ENCODE measurements at regions not wholly inside any gene's neighbourhood (a gene's known extent, or its start where the extent isn't known, plus 50 kb on each side); places are given as distances from the start of the nearest gene placed in this dataset.

GRCh38 chr10:123244747-123245146 is 90.5 kb downstream of the BUB3 start:
- POLR2A ChIA-PET: no interaction called here
- FAIRE-seq (no peak), ATAC-seq (no peak), DNase-seq (ENCODE audit: extremely low read depth in 1 of 4, low spot score in 3 of 4) (no peak)
- no peak overlapping the region for H3K4me3 ChIP-seq
- no peaks in the 10 kb centered on the region for H3K79me2 ChIP-seq (ENCODE audit: control insufficient read depth, insufficient read depth, low read length)
- WGBS (ENCODE audit: insufficient coverage, low coverage, missing lambda C conversion rate): 0% methylated on average over 1 of the region's 1 CpG
- in situ Hi-C loops (cut with MboI): no loop called here
- H3K9me1 ChIP-seq (ENCODE audit: control insufficient read depth, insufficient read depth, low read length): no peaks in the 10 kb centered on the region
- no peak for TF ChIP-seq FOXK1 (CRISPR knock-in tag; IDR thresholded peaks at IDR 0.05; ENCODE audit: borderline replicate concordance)
- no peak for TF ChIP-seq ZNF143 (CRISPR knock-in tag; IDR thresholded peaks at IDR 0.05)
- no peak for TF ChIP-seq NCOA1 (IDR thresholded peaks at IDR 0.05; ENCODE audit: low read depth)
- no peak for TF ChIP-seq PHB2 (IDR thresholded peaks at IDR 0.05; ENCODE audit: low read depth)
- no peak for TF ChIP-seq GTF3C2 (IDR thresholded peaks at IDR 0.05; ENCODE audit: borderline replicate concordance, extremely low read depth, insufficient read length)
- TF ChIP-seq NR3C1 (CRISPR knock-in tag; IDR thresholded peaks at IDR 0.05): no peak
- no peak for TF ChIP-seq MAX (CRISPR knock-in tag; IDR thresholded peaks at IDR 0.05)
- TF ChIP-seq ZNF224 (CRISPR knock-in tag; IDR thresholded peaks at IDR 0.05): no peak
- no peak for TF ChIP-seq ZNF124 (CRISPR knock-in tag; IDR thresholded peaks at IDR 0.05)
- TF ChIP-seq NFIX (CRISPR knock-in tag; IDR thresholded peaks at IDR 0.05; ENCODE audit: low read depth): no peak
- no peak for TF ChIP-seq PRDM10 (IDR thresholded peaks at IDR 0.05; ENCODE audit: partially characterized antibody)
- TF ChIP-seq FOXJ3 (CRISPR knock-in tag; IDR thresholded peaks at IDR 0.05): no peak
- TF ChIP-seq ZNF79 (CRISPR knock-in tag; IDR thresholded peaks at IDR 0.05; ENCODE audit: low read depth): no peak
- no peak for TF ChIP-seq SRSF9 (IDR thresholded peaks at IDR 0.05; ENCODE audit: borderline replicate concordance, low read depth, low read length)
- H3K27me3 ChIP-seq (ENCODE audit: control insufficient read depth in 2 of 2, insufficient read depth in 2 of 2, low read length in 2 of 2): peaks cover 0 to 3% of the 10 kb centered on the region in 2 experiments; a peak in 3 of 5 replicates
- H4K20me1 ChIP-seq (replicated peaks; ENCODE audit: control insufficient read depth, insufficient read depth, low read length): no peaks in the 10 kb centered on the region
- no peaks in the 10 kb centered on the region for H3K9me3 ChIP-seq (replicated peaks; ENCODE audit: control insufficient read depth, insufficient read depth, low read depth, low read length)
- CTCF ChIA-PET (ENCODE audit: low intra/inter-chr PET ratio): no interaction called here
- no peak overlapping the region for H2AFZ ChIP-seq (ENCODE audit: low read depth, low read length)
- H3K9ac ChIP-seq (ENCODE audit: insufficient read depth in 1 of 2, low read depth in 2 of 2, low read length in 2 of 2): no peak overlapping the region
- H3K36me3 ChIP-seq (ENCODE audit: control insufficient read depth, insufficient read depth, low read length): no peaks in the 10 kb centered on the region
- BruUV-seq (replicated peaks): no TSS peak
- intact Hi-C loops (cut with micrococcal nuclease): no loop called here
- H3K4me1 ChIP-seq (replicated peaks in 1 of 2; ENCODE audit: control insufficient read depth in 2 of 2, insufficient read depth in 2 of 2, low read length in 2 of 2): no peaks in the 10 kb centered on the region
- no peak overlapping the region for H3K27ac ChIP-seq (ENCODE audit: extremely low read depth, low read depth, low read length)
- H3K4me2 ChIP-seq (ENCODE audit: insufficient read depth, low read length): no peak overlapping the region
